ENCODE measurements at regions not wholly inside any gene's neighbourhood (a gene's known extent, or its start where the extent isn't known, plus 50 kb on each side); places are given as distances from the start of the nearest gene placed in this dataset.
"Not testable (repeated sequence)": the region's sequence is repeated elsewhere in the genome, so short reads cannot be mapped to it uniquely, and the experiment has no call there.

GRCh38 chr5:18276939-18277338 is 642.7 kb downstream of the TAF11L14 start:
- DNase-seq = no peak

GRCh38 chr5:18281947-18282581 is 647.8 kb downstream of the TAF11L14 start:
- no peak for DNase-seq

DNA sequence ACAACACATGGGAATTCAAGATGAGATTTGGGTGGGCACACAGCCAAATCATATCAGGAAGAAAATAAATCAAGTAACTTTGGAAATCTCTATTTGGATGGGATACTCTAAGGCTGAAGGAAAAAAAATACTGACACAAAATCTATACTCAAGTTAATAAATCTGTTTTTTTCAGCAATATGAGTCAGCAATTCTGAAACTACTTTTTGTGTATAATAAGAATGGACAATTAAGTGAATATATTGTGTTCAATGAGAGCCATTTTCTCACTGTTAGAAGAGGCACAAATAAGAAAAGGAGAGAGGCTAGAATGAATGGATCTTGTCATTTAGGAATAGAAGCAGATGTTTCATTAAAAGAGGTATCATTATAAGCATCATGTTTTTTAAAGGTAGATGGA is 651.0 kb downstream of the TAF11L14 start:
- no peak for DNase-seq

DNA sequence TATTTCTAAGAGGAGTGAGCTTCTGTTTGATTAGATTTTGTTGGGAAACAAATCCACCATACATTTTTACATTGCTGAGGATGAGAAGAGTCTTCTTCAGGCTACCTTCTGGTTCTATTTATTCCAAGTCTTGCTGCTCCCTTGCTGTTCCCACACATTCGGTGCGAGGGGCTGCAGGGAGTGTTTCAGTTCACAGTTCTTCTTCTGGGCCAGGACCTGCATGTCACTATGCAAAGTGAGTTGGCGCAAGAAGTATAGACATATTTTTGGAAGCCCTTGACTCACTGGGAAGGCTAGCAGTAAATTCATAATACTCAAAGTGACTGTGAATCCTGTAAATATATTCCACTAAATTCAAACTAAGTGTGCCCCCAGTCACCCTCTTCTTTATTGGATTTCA is 657.9 kb downstream of the TAF11L14 start:
- DNase-seq = no peak

DNA sequence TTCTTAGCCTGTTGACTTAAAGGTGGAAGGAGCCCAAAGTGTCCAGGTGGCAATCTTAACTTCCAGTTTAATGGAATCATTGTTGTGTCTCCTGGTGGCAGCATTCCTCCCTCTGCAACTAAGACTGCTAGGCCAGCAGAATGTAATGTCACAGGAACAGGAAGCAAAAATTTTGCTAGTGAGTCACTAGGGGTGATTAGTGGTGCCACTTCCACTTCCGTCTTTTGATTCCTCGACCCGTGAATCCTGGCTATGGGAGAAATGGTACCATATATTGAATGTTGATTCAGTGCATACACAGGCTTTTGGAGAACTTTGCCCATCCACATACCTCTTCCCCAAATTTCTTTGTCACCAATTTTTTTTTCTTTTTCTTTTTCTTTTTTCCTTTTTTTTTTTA is 661.4 kb downstream of the TAF11L14 start:
- not testable (repeated sequence) for DNase-seq

DNA sequence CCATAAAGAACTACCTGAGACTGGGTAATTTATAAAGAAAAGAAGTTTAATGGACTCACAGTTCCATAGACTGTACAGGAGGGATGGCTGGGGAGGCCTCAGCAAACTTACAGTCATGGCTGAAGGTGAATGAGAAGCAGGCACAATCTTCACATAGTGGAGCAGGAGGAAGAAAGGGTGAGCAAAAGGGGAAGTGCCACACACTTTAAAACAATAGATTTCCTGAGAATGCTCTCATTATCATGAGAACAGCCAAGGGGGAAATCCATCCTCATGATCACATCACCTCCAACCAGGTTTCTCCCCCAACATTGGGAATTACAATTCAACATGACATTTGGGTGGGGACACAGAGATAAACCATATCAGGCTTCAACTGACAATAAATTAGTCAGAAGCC is 664.9 kb downstream of the TAF11L14 start:
- DNase-seq = no peak

GRCh38 chr5:18305288-18305924 is 671.1 kb downstream of the TAF11L14 start:
- no peak for DNase-seq

DNA sequence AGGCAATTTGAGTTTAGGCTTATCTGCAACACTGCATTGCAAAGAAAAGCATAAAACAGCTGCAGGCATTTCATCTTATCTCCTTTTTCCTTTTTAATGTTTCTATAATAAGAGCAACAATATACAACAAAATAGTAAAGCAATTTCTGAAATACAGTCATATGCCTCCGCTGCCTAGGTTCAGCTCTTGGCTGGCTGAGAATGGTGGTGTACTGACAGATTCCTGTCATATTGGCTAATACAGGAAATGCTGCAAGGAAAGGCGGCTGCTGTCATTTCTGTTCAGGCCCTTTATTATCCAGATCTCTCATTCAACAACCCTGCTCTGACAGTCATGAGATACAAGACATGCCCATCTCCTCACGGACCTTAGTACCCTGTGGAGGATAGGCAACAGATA is 677.0 kb downstream of the TAF11L14 start:
- no peak for DNase-seq

- DNase-seq = no peak
Measured at GRCh38 chr5:18312016-18312415, 677.8 kb downstream of the TAF11L14 start.

GRCh38 chr5:18314192-18314778 is 680.0 kb downstream of the TAF11L14 start:
- DNase-seq = no peak

- no peak for DNase-seq
Measured at GRCh38 chr5:18321262-18321942, 687.1 kb downstream of the TAF11L14 start.

GRCh38 chr5:18323891-18324290 is 689.6 kb downstream of the TAF11L14 start:
- DNase-seq = no peak

- DNase-seq = no peak
Measured at GRCh38 chr5:18325431-18325830, 691.2 kb downstream of the TAF11L14 start.

- DNase-seq = no peak
Measured at GRCh38 chr5:18329328-18329727, 695.1 kb downstream of the TAF11L14 start.

DNA sequence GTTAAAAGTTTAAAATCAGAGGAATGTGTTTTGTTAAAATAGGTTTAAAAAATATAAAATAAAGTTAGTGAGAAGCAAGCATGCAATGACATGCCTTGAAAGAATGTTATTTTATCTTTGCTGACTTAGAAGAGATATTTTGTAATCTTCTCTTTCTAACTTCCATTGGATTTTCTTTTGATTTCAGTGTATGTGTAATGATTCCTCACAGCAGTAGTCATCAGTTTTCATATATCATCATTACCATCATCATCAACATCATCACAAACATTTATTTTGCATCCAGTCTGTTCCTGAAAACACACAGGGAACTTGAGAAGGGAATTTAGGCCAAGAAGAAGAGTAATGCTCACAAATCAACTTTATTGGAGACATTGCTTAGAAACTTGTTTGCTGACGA is 699.6 kb downstream of the TAF11L14 start:
- no peak for DNase-seq

DNA sequence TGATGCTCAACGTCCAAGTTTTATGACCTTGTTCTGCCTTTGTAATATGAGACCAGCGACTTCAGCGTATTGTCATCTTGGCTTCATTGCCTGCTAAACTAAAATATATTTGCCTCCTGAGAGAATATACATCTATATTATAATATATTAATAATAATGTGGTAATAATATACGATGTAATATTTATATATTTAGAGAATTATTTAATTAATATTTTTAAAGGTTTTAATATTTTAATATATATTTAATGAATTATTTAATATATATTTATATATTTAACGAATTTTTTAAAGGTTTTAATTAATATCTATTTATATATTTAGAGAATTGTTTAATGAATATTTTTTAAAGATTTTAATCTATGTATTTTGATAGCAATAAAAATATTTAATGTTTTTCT is 700.7 kb downstream of the TAF11L14 start:
- DNase-seq = no peak

DNA sequence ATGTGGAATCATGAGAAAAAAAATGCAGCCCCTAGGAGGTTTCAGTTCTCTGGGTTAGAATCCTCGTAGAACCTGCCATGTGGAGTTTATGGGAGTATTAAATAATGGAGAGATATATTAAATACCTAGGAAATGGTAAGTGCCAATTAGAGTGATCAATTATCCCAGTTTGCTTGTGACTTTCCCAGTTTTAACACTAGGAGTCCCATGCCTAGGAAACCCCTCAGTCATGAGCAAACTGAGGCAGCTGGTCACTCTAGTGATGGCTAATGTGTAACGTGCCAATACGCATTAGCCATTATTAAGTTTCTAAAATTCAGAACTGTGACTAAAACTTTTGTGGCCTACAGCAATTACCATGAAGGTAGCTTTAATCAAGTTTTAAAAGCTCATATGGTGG is 720.6 kb downstream of the TAF11L14 start:
- DNase-seq = no peak

DNA sequence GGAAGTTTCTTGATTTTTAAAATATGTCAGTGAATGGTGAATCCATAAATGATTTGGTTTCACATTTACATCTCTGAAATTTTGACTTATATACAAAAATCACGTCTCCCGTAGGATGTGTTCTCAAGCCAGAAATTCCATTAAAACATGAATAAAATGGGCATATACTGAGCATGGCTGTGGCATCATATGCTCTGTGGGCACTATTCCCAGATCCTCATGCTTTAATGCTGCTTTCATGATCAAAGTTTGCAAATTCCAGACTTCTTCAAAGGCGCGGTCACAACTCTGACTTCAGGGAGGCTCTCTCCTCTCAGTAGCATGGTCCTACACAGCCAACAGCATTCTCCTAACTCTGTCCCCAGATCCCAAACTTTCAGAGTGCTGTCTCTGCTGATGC is 723.2 kb downstream of the TAF11L14 start:
- no peak for DNase-seq

DNA sequence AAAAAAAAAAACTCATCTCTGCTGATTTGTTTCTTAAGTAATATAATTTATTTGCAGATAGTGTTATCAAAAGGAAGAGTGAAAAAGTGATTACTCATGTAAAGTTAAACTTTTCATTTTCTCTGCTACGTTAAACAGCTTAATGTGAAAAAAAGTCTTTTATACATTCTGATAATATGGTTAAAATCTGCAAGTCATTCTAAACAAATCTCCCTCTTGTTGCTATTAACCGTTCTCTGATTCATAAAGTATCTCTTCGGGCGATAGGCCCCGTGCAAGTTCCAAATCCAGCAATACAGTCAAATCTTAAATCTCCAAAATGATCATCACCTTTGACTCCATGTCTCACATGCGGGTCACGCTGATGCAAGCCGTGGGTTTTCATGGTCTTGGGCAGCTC is 732.0 kb downstream of the TAF11L14 start:
- DNase-seq = no peak

DNA sequence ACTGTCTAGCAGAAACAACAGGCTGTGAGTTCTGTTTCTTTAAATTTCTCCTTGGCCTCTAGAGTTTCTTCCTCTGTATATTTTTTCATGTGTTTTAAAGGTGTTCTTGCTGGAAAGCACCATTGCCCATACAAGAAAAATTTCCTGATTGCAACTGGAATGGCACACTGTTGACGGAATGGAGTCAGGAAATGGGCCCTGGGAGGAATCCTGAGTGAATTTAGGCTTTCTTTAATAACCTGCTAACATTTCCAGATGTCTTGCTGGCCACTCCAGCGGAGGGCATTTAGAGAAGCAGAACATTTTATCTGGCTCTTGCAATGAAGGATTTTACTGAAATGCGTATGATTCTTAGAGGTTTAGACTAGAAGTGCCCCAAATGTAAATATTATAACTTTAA is 736.3 kb downstream of the TAF11L14 start:
- no peak for DNase-seq

DNA sequence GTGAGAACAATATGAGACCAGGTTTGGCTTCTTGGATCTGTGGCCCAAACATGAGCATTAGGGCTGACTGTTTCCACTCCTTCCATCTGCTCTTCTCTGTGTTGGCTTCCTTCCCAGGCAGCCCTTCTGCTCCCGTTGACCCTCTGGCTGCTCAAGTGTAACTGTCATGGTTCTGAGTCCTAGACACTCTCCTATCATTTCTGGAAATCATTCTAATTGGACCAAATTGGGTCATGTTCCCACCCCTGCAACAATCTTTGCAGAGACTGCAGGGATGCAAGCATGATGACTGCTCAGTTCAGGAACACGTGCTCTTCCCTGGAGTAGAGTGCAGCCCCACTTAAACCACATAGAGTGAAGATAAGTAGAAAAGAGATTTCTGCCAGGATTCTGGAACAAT is 741.4 kb downstream of the TAF11L14 start:
- no peak for DNase-seq

GRCh38 chr5:18378066-18378465 is 743.8 kb downstream of the TAF11L14 start:
- no peak for DNase-seq

DNA sequence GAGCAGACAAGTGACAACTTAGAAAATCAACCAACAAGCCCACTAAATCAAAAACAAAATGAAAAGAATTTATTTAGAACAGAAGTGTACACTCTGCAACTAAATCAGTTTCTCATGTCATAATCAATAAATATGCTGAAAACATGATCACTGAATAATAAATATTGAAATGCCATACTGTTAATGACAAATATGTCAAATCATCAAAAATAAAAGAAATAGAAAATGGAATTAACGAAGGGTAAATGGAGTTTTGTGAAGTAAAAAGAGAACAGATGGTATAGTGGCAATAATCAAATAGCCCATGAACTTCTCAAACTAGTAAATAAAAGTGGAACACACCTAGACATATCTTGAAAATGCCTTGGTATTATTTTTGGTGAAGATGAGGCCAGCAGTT is 744.9 kb downstream of the TAF11L14 start:
- no peak for DNase-seq

- no peak for DNase-seq
Measured at GRCh38 chr5:18380729-18381362, 746.6 kb downstream of the TAF11L14 start.

Measured in stimulated activated naive CD4-positive, alpha-beta T cell treated with Interleukin-2 at 50 U/mL for 16 hours (primary cell).